H1 (cell line): ENCODE measurements at regions not wholly inside any gene's neighbourhood (a gene's known extent, or its start where the extent isn't known, plus 50 kb on each side); places are given as distances from the start of the nearest gene placed in this dataset.

Experiments
- EGR1 ChIP-seq: IDR thresholded peaks from 2 replicates; pipeline ENCODE4 v1.6.1; 2011; ENCODE audit warnings: low read depth, low read length, borderline replicate concordance
- EZH2 ChIP-seq: fragments of 200-600 bp; sonication (generic); IDR thresholded peaks from 2 replicates; pipeline ENCODE4 v1.7.1; 2012; ENCODE audit warnings: low read depth, mild to moderate bottlenecking, moderate library complexity, low read length, inconsistent platforms; ENCODE audit not compliant: severe bottlenecking
- GTF2F1 ChIP-seq: IDR thresholded peaks from 2 replicates; pipeline ENCODE4 v1.6.1; 2012; ENCODE audit warnings: low read depth, low read length, improper control_type of control experiment, borderline replicate concordance
- JUND ChIP-seq: IDR thresholded peaks from 2 replicates; pipeline ENCODE4 v1.6.1; 2011; ENCODE audit warnings: mild to moderate bottlenecking, improper control_type of control experiment, low read length
- POLR2AphosphoS5 ChIP-seq: IDR thresholded peaks from 2 replicates; pipeline ENCODE4 v1.6.1; 2011; ENCODE audit warnings: low read depth, low read length
- SUZ12 ChIP-seq: fragments of 200-600 bp; sonication (generic); IDR thresholded peaks from 2 replicates; pipeline ENCODE4 v1.6.1; 2012; ENCODE audit warnings: mild to moderate bottlenecking, inconsistent platforms, low read length, moderate library complexity, mixed read lengths
- TF ChIP-seq, protein P1 (sequence below), 3 experiments: IDR thresholded peaks; 1 replicate in 2 of 3; 2 replicates in 1 of 3; pipeline versions ENCODE4 v1.5.1 to v1.6.1; 2011; ENCODE audit warnings: low read length in 3 of 3, mild to moderate bottlenecking in 3 of 3, inconsistent platforms in 2 of 3, low read depth in 1 of 3, moderate library complexity in 1 of 3; ENCODE audit not compliant: insufficient read depth in 1 of 3; ENCODE audit errors: control extremely low read depth in 1 of 3
- TF ChIP-seq, protein P2 (sequence below): IDR thresholded peaks from 2 replicates; pipeline ENCODE4 v1.6.1; 2011; ENCODE audit warnings: low read length, improper control_type of control experiment

DNA sequence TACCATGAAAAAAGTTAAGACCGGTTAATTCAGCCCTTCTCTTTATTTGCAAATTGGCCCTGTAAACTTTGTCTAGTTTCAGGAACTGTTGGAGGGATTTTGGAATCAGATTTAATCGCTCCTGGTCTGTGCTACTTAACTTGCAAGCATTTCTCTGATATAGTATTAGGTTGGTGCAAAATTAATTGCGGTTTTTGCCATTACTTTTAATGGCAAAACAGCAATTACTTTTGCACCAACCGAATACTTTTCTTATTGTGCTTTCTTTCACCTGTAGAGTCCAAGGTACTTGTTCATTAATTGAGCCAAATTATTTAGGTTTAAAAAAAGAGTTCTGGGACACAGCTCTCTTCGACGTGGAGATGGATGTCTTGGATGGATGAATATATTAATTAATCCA, 92.8 kb upstream of the HNRNPU start:
- TF ChIP-seq EZH2 = no peak
- no peak for TF ChIP-seq SUZ12
- TF ChIP-seq, protein P1, sequence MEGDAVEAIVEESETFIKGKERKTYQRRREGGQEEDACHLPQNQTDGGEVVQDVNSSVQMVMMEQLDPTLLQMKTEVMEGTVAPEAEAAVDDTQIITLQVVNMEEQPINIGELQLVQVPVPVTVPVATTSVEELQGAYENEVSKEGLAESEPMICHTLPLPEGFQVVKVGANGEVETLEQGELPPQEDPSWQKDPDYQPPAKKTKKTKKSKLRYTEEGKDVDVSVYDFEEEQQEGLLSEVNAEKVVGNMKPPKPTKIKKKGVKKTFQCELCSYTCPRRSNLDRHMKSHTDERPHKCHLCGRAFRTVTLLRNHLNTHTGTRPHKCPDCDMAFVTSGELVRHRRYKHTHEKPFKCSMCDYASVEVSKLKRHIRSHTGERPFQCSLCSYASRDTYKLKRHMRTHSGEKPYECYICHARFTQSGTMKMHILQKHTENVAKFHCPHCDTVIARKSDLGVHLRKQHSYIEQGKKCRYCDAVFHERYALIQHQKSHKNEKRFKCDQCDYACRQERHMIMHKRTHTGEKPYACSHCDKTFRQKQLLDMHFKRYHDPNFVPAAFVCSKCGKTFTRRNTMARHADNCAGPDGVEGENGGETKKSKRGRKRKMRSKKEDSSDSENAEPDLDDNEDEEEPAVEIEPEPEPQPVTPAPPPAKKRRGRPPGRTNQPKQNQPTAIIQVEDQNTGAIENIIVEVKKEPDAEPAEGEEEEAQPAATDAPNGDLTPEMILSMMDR (IDR thresholded peaks at IDR 0.05; ENCODE audit: control extremely low read depth in 1 of 3, insufficient read depth in 1 of 3, low read depth in 1 of 3, low read length in 3 of 3) = no peak
- no peak for TF ChIP-seq POLR2AphosphoS5
- TF ChIP-seq GTF2F1 = no peak
- TF ChIP-seq JUND = no peak
- TF ChIP-seq EGR1 = no peak
- TF ChIP-seq, protein P2, sequence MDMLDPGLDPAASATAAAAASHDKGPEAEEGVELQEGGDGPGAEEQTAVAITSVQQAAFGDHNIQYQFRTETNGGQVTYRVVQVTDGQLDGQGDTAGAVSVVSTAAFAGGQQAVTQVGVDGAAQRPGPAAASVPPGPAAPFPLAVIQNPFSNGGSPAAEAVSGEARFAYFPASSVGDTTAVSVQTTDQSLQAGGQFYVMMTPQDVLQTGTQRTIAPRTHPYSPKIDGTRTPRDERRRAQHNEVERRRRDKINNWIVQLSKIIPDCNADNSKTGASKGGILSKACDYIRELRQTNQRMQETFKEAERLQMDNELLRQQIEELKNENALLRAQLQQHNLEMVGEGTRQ = no peak
